Astrocyte (in vitro differentiated cells and primary cell): ENCODE measurements at regions not wholly inside any gene's neighbourhood (a gene's known extent, or its start where the extent isn't known, plus 50 kb on each side); places are given as distances from the start of the nearest gene placed in this dataset.

Experiments used
- EZH2 ChIP-seq: IDR thresholded peaks from 2 replicates; pipeline ENCODE4 v1.6.1; 2012; ENCODE audit warnings: mild to moderate bottlenecking, low read length, inconsistent platforms; ENCODE audit not compliant: insufficient read depth
- TF ChIP-seq, protein P1 (sequence below): IDR thresholded peaks from 2 replicates; pipeline ENCODE4 v1.5.1; 2011; ENCODE audit warnings: low read depth, mild to moderate bottlenecking, inconsistent platforms, low read length, moderate library complexity; ENCODE audit not compliant: insufficient read depth

DNA sequence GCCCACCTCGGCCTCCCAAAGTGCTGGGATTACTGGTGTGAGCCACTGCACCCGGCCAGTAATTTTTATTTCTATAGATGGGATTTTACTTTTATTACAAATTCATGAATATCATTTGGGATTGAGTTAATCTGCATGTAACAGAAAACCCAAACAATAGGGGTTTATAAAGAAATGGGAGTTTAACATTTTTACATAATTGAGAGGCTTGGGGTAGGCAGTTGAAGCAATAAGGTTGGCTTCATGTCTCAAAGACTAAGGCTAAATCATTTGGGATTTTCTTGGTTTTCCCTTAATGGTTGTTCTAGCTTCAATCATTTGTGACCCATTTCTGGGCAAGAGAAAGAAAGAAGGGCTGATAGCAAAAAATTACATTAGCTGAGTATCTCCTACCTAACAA, 118.7 kb upstream of the FOXD3 start:
- no peak for TF ChIP-seq EZH2
- TF ChIP-seq, protein P1, sequence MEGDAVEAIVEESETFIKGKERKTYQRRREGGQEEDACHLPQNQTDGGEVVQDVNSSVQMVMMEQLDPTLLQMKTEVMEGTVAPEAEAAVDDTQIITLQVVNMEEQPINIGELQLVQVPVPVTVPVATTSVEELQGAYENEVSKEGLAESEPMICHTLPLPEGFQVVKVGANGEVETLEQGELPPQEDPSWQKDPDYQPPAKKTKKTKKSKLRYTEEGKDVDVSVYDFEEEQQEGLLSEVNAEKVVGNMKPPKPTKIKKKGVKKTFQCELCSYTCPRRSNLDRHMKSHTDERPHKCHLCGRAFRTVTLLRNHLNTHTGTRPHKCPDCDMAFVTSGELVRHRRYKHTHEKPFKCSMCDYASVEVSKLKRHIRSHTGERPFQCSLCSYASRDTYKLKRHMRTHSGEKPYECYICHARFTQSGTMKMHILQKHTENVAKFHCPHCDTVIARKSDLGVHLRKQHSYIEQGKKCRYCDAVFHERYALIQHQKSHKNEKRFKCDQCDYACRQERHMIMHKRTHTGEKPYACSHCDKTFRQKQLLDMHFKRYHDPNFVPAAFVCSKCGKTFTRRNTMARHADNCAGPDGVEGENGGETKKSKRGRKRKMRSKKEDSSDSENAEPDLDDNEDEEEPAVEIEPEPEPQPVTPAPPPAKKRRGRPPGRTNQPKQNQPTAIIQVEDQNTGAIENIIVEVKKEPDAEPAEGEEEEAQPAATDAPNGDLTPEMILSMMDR, result no peak
